ENCODE measurements at regions not wholly inside any gene's neighbourhood (a gene's known extent, or its start where the extent isn't known, plus 50 kb on each side); places are given as distances from the start of the nearest gene placed in this dataset.
A peak's percentile ranks its signal among the peaks of the same experiment; 100 is the strongest.

DNA sequence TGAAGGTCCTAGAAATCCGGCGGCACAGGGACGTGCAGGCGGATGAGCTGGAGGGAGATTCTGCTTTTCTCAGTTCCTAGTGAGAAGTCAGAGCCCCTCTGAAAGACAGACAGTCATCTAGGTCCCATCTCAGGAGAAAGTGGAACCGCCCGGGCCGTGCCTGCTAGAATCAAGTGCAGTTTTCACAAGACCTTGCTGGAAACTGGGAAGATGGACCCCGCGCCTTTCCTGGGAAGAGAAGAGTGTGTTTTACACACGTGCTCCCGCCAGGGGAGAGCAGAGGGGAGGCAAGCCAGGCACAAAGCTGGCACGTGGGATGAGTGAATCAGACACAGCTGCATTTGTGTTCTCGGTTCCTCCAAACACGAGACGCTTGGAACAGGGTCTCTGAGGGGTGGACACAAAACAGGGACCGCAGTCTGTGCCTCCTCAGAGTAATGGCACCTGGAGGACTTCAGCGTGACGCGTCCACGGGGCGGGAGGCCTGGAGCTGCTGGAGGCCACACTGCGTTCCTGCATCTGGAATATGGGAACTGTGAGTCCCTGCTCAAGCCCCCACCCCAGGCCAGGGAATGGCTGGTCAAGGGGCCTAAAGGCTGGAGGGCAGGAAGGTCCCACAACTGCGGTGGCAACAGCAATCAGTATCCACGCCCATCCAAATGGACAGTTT lies 218.3 kb downstream of the BRD1 start:
- peaks cover 0 to 13% (median 0%) of the 10 kb centered on the region in 3 donors for H3K27me3 ChIP-seq
- no peak overlapping the region for H3K4me3 ChIP-seq
- no peaks in the 10 kb centered on the region for H3K36me3 ChIP-seq
- WGBS, 2 donors: 88 to 92% methylated on average over 24 of the region's 24 CpGs
- H3K4me1 ChIP-seq: no peaks in the 10 kb centered on the region
- intact Hi-C loops (cut with DNase I): no loop called here
- no peak overlapping the region for H3K27ac ChIP-seq
- TF ChIP-seq POLR2AphosphoS5 (IDR thresholded peaks at IDR 0.05) (no peak), POLR2A (IDR thresholded peaks at IDR 0.05) (no peak), EP300 (IDR thresholded peaks at IDR 0.05) (no peak)
- TF ChIP-seq, protein P1, sequence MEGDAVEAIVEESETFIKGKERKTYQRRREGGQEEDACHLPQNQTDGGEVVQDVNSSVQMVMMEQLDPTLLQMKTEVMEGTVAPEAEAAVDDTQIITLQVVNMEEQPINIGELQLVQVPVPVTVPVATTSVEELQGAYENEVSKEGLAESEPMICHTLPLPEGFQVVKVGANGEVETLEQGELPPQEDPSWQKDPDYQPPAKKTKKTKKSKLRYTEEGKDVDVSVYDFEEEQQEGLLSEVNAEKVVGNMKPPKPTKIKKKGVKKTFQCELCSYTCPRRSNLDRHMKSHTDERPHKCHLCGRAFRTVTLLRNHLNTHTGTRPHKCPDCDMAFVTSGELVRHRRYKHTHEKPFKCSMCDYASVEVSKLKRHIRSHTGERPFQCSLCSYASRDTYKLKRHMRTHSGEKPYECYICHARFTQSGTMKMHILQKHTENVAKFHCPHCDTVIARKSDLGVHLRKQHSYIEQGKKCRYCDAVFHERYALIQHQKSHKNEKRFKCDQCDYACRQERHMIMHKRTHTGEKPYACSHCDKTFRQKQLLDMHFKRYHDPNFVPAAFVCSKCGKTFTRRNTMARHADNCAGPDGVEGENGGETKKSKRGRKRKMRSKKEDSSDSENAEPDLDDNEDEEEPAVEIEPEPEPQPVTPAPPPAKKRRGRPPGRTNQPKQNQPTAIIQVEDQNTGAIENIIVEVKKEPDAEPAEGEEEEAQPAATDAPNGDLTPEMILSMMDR (IDR thresholded peaks at IDR 0.05): no peak
- no peak for DNase-seq
- peaks cover 0 to 14% (median under 1%) of the 10 kb centered on the region in 4 donors for H3K9me3 ChIP-seq

DNA sequence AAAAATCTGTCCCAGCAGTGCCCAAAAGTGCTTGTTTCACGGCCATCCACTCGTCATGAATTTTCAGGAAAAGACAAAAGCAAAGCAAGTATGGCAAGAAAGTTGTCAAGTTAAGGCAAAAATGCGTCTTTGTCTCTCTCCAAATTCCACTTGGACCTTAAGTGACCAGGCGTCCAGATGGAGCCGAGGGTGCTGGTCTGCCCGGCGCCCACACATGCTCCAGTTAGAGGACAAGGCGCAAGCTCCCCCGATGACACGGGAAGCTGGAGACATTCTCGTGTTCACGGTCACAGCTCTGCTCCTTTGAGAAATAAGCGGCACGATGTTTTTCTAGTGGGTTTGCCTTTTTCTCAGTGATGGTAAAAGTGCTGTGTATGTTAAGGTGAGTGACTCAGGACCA lies 219.0 kb downstream of the BRD1 start:
- WGBS, 2 donors: 87 to 93% methylated on average over 14 of the region's 14 CpGs
- TF ChIP-seq POLR2AphosphoS5 (IDR thresholded peaks at IDR 0.05) (no peak), EP300 (IDR thresholded peaks at IDR 0.05) (no peak), POLR2A (IDR thresholded peaks at IDR 0.05) (no peak)
- TF ChIP-seq, protein P1 (IDR thresholded peaks at IDR 0.05): no peak
- DNase-seq: no peak
- Histone ChIP-seq H3K4me1 (no peaks in the 10 kb centered on the region), H3K36me3 (no peaks in the 10 kb centered on the region), H3K27me3 (peaks cover 0 to 7% (median 0%) of the 10 kb centered on the region in 3 donors), H3K4me3 (no peak overlapping the region), H3K27ac (no peak overlapping the region), H3K9me3 (peaks cover 0 to 12% (median under 1%) of the 10 kb centered on the region in 4 donors)
- intact Hi-C loops (cut with DNase I): no loop called here

DNA sequence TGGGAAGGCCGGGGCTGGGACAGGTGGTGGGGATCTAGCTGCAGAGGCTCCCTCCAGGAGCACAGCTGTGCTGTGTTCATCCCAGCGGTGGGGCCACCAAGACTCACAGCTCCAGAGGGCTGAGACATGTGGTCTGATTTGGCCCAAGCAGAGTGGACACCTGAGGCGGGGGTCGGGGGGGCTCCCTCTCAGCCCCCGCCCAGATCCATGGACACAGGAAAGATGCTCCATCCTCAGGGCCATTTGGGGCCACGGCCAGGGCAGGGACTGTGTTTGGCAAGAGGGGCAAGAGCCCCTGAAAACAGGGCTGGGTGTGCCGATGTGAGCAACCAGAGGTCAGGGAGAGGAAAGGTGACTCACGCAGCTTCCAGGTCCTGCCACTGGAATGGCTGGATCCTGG lies 219.4 kb downstream of the BRD1 start:
- Histone ChIP-seq H3K27ac (no peak overlapping the region), H3K4me3 (no peak overlapping the region), H3K4me1 (no peaks in the 10 kb centered on the region), H3K27me3 (peaks cover 0 to 7% (median 0%) of the 10 kb centered on the region in 3 donors), H3K9me3 (peaks cover 0 to 10% (median under 1%) of the 10 kb centered on the region in 4 donors), H3K36me3 (no peaks in the 10 kb centered on the region)
- peak; percentile 40 for DNase-seq
- intact Hi-C loops (cut with DNase I): no loop called here
- TF ChIP-seq POLR2AphosphoS5 (IDR thresholded peaks at IDR 0.05) (no peak), POLR2A (IDR thresholded peaks at IDR 0.05) (no peak), EP300 (IDR thresholded peaks at IDR 0.05) (no peak)
- TF ChIP-seq, protein P1 (IDR thresholded peaks at IDR 0.05): no peak
- WGBS, 2 donors: 80 to 83% methylated on average over 8 of the region's 8 CpGs

DNA sequence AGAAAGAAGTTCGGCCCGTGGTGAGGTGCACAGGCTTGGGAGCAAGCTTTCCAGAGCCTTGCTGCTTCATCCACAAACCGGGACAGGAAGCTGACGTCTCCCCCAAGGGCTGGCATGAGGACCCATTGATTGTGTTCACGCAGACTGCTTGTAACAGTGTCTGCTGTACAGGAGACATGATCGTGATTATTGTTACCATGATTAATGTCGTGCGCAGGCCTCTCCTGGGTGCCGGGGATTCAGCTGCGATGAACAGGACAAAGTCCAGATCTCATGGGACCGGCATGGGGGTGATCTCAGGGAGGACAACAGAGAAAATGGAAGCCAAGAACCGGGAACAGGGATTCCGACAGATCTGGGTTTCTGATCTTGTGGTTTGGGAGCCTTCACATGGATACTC lies 219.9 kb downstream of the BRD1 start:
- Histone ChIP-seq H3K9me3 (peaks cover 0 to 6% (median under 1%) of the 10 kb centered on the region in 4 donors), H3K4me1 (no peaks in the 10 kb centered on the region), H3K27me3 (peaks cover 0 to 7% (median 0%) of the 10 kb centered on the region in 3 donors), H3K27ac (no peak overlapping the region), H3K36me3 (no peaks in the 10 kb centered on the region), H3K4me3 (no peak overlapping the region)
- peak; percentile 44 for DNase-seq
- no peak for TF ChIP-seq POLR2AphosphoS5 (IDR thresholded peaks at IDR 0.05)
- WGBS, 2 donors: 85 to 91% methylated on average over 13 of the region's 13 CpGs
- intact Hi-C loops (cut with DNase I): no loop called here

DNA sequence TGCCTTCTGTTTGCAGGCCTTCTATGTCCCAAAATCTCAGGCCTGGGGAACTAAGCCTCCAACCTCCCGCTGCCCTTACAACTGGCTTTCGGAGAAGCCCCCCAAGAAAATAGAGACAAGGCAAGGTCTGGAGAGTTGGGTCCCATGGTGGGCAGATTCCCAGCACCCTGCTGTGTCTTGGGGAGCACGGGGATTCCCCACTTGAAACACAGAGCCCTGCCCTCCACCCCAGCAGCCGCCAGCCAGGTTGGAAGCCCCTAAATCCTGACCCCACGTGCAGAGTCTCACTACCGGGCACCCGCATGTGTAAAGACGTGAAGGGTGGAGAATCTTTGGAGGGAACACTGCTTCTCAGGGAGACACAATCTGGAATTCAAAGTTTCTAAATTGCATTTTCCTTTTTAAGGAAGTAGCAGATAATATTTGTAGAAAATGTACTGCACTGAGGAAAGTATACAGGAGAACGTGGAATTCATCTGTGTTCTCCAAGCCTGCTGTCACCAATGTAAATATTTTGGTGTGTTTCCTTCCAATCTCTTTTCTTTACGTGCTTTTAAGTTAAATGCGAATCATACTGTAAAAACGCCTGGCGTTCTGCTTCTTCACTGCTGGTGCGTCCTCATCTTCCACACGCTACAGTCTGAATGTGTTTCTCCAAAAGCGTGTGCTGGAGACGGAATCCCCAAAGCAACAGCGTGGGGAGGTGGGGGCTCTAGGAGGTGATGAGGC lies 220.9 kb downstream of the BRD1 start:
- Histone ChIP-seq H3K9me3 (peaks cover 0 to 2% (median under 1%) of the 10 kb centered on the region in 4 donors), H3K27ac (no peak overlapping the region)
- intact Hi-C loops (cut with DNase I): no loop called here

More for the DNA sequence above, 220.9 kb downstream of the BRD1 start:
- TF ChIP-seq, protein P1 (IDR thresholded peaks at IDR 0.05): no peak
- no peak for TF ChIP-seq POLR2AphosphoS5 (IDR thresholded peaks at IDR 0.05)
- no peak for TF ChIP-seq POLR2A (IDR thresholded peaks at IDR 0.05)
- TF ChIP-seq EP300 (IDR thresholded peaks at IDR 0.05): no peak
- 87 to 88% methylated on average over 18 of the region's 18 CpGs for WGBS, 2 donors
- Histone ChIP-seq H3K4me1 (no peaks in the 10 kb centered on the region), H3K27me3 (peaks cover 0 to 7% (median 0%) of the 10 kb centered on the region in 3 donors), H3K36me3 (no peaks in the 10 kb centered on the region), H3K4me3 (no peak overlapping the region)
- DNase-seq: no peak
